ENCODE measurements at regions not wholly inside any gene's neighbourhood (a gene's known extent, or its start where the extent isn't known, plus 50 kb on each side); places are given as distances from the start of the nearest gene placed in this dataset.

- H3K4me1 ChIP-seq (ENCODE audit: control insufficient read depth in 1 of 2, insufficient read depth in 2 of 2, low read length in 2 of 2), result peaks cover 0 to 5% of the 10 kb centered on the region in 2 donors
- no peaks in the 10 kb centered on the region for H3K27me3 ChIP-seq (ENCODE audit: control insufficient read depth in 1 of 2, insufficient read depth in 2 of 2, low read length in 2 of 2)
- no peak overlapping the region for H3K9ac ChIP-seq (ENCODE audit: low read depth in 1 of 2, low read length in 2 of 2)
- no peaks in the 10 kb centered on the region for H3K9me3 ChIP-seq (ENCODE audit: control insufficient read depth in 1 of 2, low read length in 2 of 2)
- H3K4me3 ChIP-seq (ENCODE audit: low read depth in 1 of 2, low read length in 2 of 2), result no peak overlapping the region
- no peaks in the 10 kb centered on the region for H3K36me3 ChIP-seq (ENCODE audit: control insufficient read depth in 1 of 2, insufficient read depth in 2 of 2, low read length in 2 of 2)
- H3K27ac ChIP-seq (ENCODE audit: low read depth, low read length), result no peak overlapping the region
These were observed 84.4 kb upstream of the NANOS1 start for GRCh38 chr10:118944959-118945633.

GRCh38 chr10:118948786-118949185, 80.7 kb upstream of the NANOS1 start:
- Histone ChIP-seq H3K36me3 (ENCODE audit: control insufficient read depth in 1 of 2, insufficient read depth in 2 of 2, low read length in 2 of 2) (no peaks in the 10 kb centered on the region), H3K4me3 (ENCODE audit: low read depth in 1 of 2, low read length in 2 of 2) (no peak overlapping the region), H3K27ac (ENCODE audit: low read depth, low read length) (no peak overlapping the region), H3K27me3 (ENCODE audit: control insufficient read depth in 1 of 2, insufficient read depth in 2 of 2, low read length in 2 of 2) (no peaks in the 10 kb centered on the region), H3K9me3 (ENCODE audit: control insufficient read depth in 1 of 2, low read length in 2 of 2) (no peaks in the 10 kb centered on the region), H3K4me1 (ENCODE audit: control insufficient read depth in 1 of 2, insufficient read depth in 2 of 2, low read length in 2 of 2) (peaks cover 0 to 10% of the 10 kb centered on the region in 2 donors), H3K9ac (ENCODE audit: low read depth in 1 of 2, low read length in 2 of 2) (no peak overlapping the region)

- H3K4me3 ChIP-seq (ENCODE audit: low read depth in 1 of 2, low read length in 2 of 2), result no peak overlapping the region
- no peak overlapping the region for H3K27ac ChIP-seq (ENCODE audit: low read depth, low read length)
- H3K9ac ChIP-seq (ENCODE audit: low read depth in 1 of 2, low read length in 2 of 2), result no peak overlapping the region
- H3K9me3 ChIP-seq (ENCODE audit: control insufficient read depth in 1 of 2, low read length in 2 of 2), result no peaks in the 10 kb centered on the region
- no peaks in the 10 kb centered on the region for H3K27me3 ChIP-seq (ENCODE audit: control insufficient read depth in 1 of 2, insufficient read depth in 2 of 2, low read length in 2 of 2)
- no peaks in the 10 kb centered on the region for H3K36me3 ChIP-seq (ENCODE audit: control insufficient read depth in 1 of 2, insufficient read depth in 2 of 2, low read length in 2 of 2)
- H3K4me1 ChIP-seq (ENCODE audit: control insufficient read depth in 1 of 2, insufficient read depth in 2 of 2, low read length in 2 of 2), result peaks cover 0 to 10% of the 10 kb centered on the region in 2 donors
These were observed 79.3 kb upstream of the NANOS1 start for GRCh38 chr10:118950190-118950680.

GRCh38 chr10:118950997-118951637, 78.4 kb upstream of the NANOS1 start:
- Histone ChIP-seq H3K36me3 (ENCODE audit: control insufficient read depth in 1 of 2, insufficient read depth in 2 of 2, low read length in 2 of 2) (no peaks in the 10 kb centered on the region), H3K9ac (ENCODE audit: low read depth in 1 of 2, low read length in 2 of 2) (no peak overlapping the region), H3K4me1 (ENCODE audit: control insufficient read depth in 1 of 2, insufficient read depth in 2 of 2, low read length in 2 of 2) (peaks cover 0 to 10% of the 10 kb centered on the region in 2 donors), H3K27ac (ENCODE audit: low read depth, low read length) (no peak overlapping the region), H3K4me3 (ENCODE audit: low read depth in 1 of 2, low read length in 2 of 2) (no peak overlapping the region), H3K9me3 (ENCODE audit: control insufficient read depth in 1 of 2, low read length in 2 of 2) (no peaks in the 10 kb centered on the region), H3K27me3 (ENCODE audit: control insufficient read depth in 1 of 2, insufficient read depth in 2 of 2, low read length in 2 of 2) (no peaks in the 10 kb centered on the region)

- no peak overlapping the region for H3K4me3 ChIP-seq (ENCODE audit: low read depth in 1 of 2, low read length in 2 of 2)
- peaks cover 0 to 10% of the 10 kb centered on the region in 2 donors for H3K4me1 ChIP-seq (ENCODE audit: control insufficient read depth in 1 of 2, insufficient read depth in 2 of 2, low read length in 2 of 2)
- H3K9ac ChIP-seq (ENCODE audit: low read depth in 1 of 2, low read length in 2 of 2), result no peak overlapping the region
- no peaks in the 10 kb centered on the region for H3K9me3 ChIP-seq (ENCODE audit: control insufficient read depth in 1 of 2, low read length in 2 of 2)
- no peaks in the 10 kb centered on the region for H3K27me3 ChIP-seq (ENCODE audit: control insufficient read depth in 1 of 2, insufficient read depth in 2 of 2, low read length in 2 of 2)
- H3K36me3 ChIP-seq (ENCODE audit: control insufficient read depth in 1 of 2, insufficient read depth in 2 of 2, low read length in 2 of 2), result no peaks in the 10 kb centered on the region
- no peak overlapping the region for H3K27ac ChIP-seq (ENCODE audit: low read depth, low read length)
These were observed 76.8 kb upstream of the NANOS1 start for GRCh38 chr10:118952493-118953295.

- Histone ChIP-seq H3K36me3 (ENCODE audit: control insufficient read depth in 1 of 2, insufficient read depth in 2 of 2, low read length in 2 of 2) (no peaks in the 10 kb centered on the region), H3K4me1 (ENCODE audit: control insufficient read depth in 1 of 2, insufficient read depth in 2 of 2, low read length in 2 of 2) (peaks cover 0 to 10% of the 10 kb centered on the region in 2 donors), H3K9me3 (ENCODE audit: control insufficient read depth in 1 of 2, low read length in 2 of 2) (no peaks in the 10 kb centered on the region), H3K4me3 (ENCODE audit: low read depth in 1 of 2, low read length in 2 of 2) (no peak overlapping the region), H3K27me3 (ENCODE audit: control insufficient read depth in 1 of 2, insufficient read depth in 2 of 2, low read length in 2 of 2) (no peaks in the 10 kb centered on the region), H3K27ac (ENCODE audit: low read depth, low read length) (no peak overlapping the region), H3K9ac (ENCODE audit: low read depth in 1 of 2, low read length in 2 of 2) (no peak overlapping the region)
These were observed 75.7 kb upstream of the NANOS1 start for GRCh38 chr10:118953598-118954393.

GRCh38 chr10:118955531-118955930, 74.0 kb upstream of the NANOS1 start:
- H3K36me3 ChIP-seq (ENCODE audit: control insufficient read depth in 1 of 2, insufficient read depth in 2 of 2, low read length in 2 of 2), result no peaks in the 10 kb centered on the region
- H3K4me1 ChIP-seq (ENCODE audit: control insufficient read depth in 1 of 2, insufficient read depth in 2 of 2, low read length in 2 of 2), result peaks cover 0 to under 1% of the 10 kb centered on the region in 2 donors
- no peaks in the 10 kb centered on the region for H3K9me3 ChIP-seq (ENCODE audit: control insufficient read depth in 1 of 2, low read length in 2 of 2)
- no peak overlapping the region for H3K27ac ChIP-seq (ENCODE audit: low read depth, low read length)
- H3K27me3 ChIP-seq (ENCODE audit: control insufficient read depth in 1 of 2, insufficient read depth in 2 of 2, low read length in 2 of 2), result no peaks in the 10 kb centered on the region
- H3K9ac ChIP-seq (ENCODE audit: low read depth in 1 of 2, low read length in 2 of 2), result no peak overlapping the region
- H3K4me3 ChIP-seq (ENCODE audit: low read depth in 1 of 2, low read length in 2 of 2), result no peak overlapping the region

GRCh38 chr10:118955951-118956801, 73.3 kb upstream of the NANOS1 start:
- no peaks in the 10 kb centered on the region for H3K27me3 ChIP-seq (ENCODE audit: control insufficient read depth in 1 of 2, insufficient read depth in 2 of 2, low read length in 2 of 2)
- H3K4me1 ChIP-seq (ENCODE audit: control insufficient read depth in 1 of 2, insufficient read depth in 2 of 2, low read length in 2 of 2), result no peaks in the 10 kb centered on the region
- H3K4me3 ChIP-seq (ENCODE audit: low read depth in 1 of 2, low read length in 2 of 2), result no peak overlapping the region
- H3K9me3 ChIP-seq (ENCODE audit: control insufficient read depth in 1 of 2, low read length in 2 of 2), result no peaks in the 10 kb centered on the region
- H3K36me3 ChIP-seq (ENCODE audit: control insufficient read depth in 1 of 2, insufficient read depth in 2 of 2, low read length in 2 of 2), result no peaks in the 10 kb centered on the region
- no peak overlapping the region for H3K9ac ChIP-seq (ENCODE audit: low read depth in 1 of 2, low read length in 2 of 2)
- no peak overlapping the region for H3K27ac ChIP-seq (ENCODE audit: low read depth, low read length)

GRCh38 chr10:118956802-118957442, 72.6 kb upstream of the NANOS1 start:
- Histone ChIP-seq H3K4me3 (ENCODE audit: low read depth in 1 of 2, low read length in 2 of 2) (no peak overlapping the region), H3K27ac (ENCODE audit: low read depth, low read length) (no peak overlapping the region), H3K36me3 (ENCODE audit: control insufficient read depth in 1 of 2, insufficient read depth in 2 of 2, low read length in 2 of 2) (no peaks in the 10 kb centered on the region), H3K27me3 (ENCODE audit: control insufficient read depth in 1 of 2, insufficient read depth in 2 of 2, low read length in 2 of 2) (no peaks in the 10 kb centered on the region), H3K9ac (ENCODE audit: low read depth in 1 of 2, low read length in 2 of 2) (no peak overlapping the region), H3K4me1 (ENCODE audit: control insufficient read depth in 1 of 2, insufficient read depth in 2 of 2, low read length in 2 of 2) (no peaks in the 10 kb centered on the region), H3K9me3 (ENCODE audit: control insufficient read depth in 1 of 2, low read length in 2 of 2) (no peaks in the 10 kb centered on the region)
